Choroid plexus epithelial cell (primary cell): ENCODE measurements at regions not wholly inside any gene's neighbourhood (a gene's known extent, or its start where the extent isn't known, plus 50 kb on each side); places are given as distances from the start of the nearest gene placed in this dataset.

Experiments
- DNase-seq: peaks from one replicate; pipeline ENCODE4 v3.0.0-alpha.2; 2010; ENCODE audit warnings: low read depth
- H3K4me3 ChIP-seq: 2 replicates; pipeline ENCODE4 v1.5.1; 2011; ENCODE audit warnings: low read depth, mild to moderate bottlenecking, control low read depth, low read length, moderate library complexity
- TF ChIP-seq, protein P1 (sequence below): conservative IDR thresholded peaks from 2 replicates; pipeline ENCODE4 v1.5.1; 2011; ENCODE audit warnings: low read depth, mild to moderate bottlenecking, control low read depth, inconsistent platforms, low read length, moderate library complexity

- no peak for DNase-seq
- TF ChIP-seq, protein P1, sequence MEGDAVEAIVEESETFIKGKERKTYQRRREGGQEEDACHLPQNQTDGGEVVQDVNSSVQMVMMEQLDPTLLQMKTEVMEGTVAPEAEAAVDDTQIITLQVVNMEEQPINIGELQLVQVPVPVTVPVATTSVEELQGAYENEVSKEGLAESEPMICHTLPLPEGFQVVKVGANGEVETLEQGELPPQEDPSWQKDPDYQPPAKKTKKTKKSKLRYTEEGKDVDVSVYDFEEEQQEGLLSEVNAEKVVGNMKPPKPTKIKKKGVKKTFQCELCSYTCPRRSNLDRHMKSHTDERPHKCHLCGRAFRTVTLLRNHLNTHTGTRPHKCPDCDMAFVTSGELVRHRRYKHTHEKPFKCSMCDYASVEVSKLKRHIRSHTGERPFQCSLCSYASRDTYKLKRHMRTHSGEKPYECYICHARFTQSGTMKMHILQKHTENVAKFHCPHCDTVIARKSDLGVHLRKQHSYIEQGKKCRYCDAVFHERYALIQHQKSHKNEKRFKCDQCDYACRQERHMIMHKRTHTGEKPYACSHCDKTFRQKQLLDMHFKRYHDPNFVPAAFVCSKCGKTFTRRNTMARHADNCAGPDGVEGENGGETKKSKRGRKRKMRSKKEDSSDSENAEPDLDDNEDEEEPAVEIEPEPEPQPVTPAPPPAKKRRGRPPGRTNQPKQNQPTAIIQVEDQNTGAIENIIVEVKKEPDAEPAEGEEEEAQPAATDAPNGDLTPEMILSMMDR: no peak
- no peak overlapping the region for H3K4me3 ChIP-seq
These were observed 279.7 kb upstream of the ATP2B1 start for GRCh38 chr12:89988188-89988915.

- H3K4me3 ChIP-seq: no peak overlapping the region
- TF ChIP-seq, protein P1: no peak
- DNase-seq: no peak
These were observed 277.3 kb upstream of the ATP2B1 start for GRCh38 chr12:89985935-89986334.

- DNase-seq: no peak
- TF ChIP-seq, protein P1: no peak
- no peak overlapping the region for H3K4me3 ChIP-seq
These were observed 276.2 kb upstream of the ATP2B1 start for GRCh38 chr12:89984846-89985245.

- H3K4me3 ChIP-seq: no peak overlapping the region
- TF ChIP-seq, protein P1: no peak
- no peak for DNase-seq
These were observed 275.0 kb upstream of the ATP2B1 start for GRCh38 chr12:89983622-89984021.

GRCh38 chr12:89980236-89980635, 271.6 kb upstream of the ATP2B1 start:
- H3K4me3 ChIP-seq: no peak overlapping the region
- TF ChIP-seq, protein P1: no peak
- DNase-seq: peak; percentile 47

- TF ChIP-seq, protein P1: no peak
- H3K4me3 ChIP-seq: no peak overlapping the region
- no peak for DNase-seq
These were observed 268.9 kb upstream of the ATP2B1 start for GRCh38 chr12:89977405-89978085.
